Activated CD4-positive, alpha-beta T cell treated with anti-CD3 and anti-CD28 coated beads, Interleukin-2, amount 50 U/mL, for 16 hours (primary cell): ENCODE measurements at regions not wholly inside any gene's neighbourhood (a gene's known extent, or its start where the extent isn't known, plus 50 kb on each side); places are given as distances from the start of the nearest gene placed in this dataset.
A peak's percentile ranks its signal among the peaks of the same experiment; 100 is the strongest.

Experiments used
- DNase-seq: peaks from one replicate; pipeline ENCODE4 v3.0.0-alpha.2; 2020

DNA sequence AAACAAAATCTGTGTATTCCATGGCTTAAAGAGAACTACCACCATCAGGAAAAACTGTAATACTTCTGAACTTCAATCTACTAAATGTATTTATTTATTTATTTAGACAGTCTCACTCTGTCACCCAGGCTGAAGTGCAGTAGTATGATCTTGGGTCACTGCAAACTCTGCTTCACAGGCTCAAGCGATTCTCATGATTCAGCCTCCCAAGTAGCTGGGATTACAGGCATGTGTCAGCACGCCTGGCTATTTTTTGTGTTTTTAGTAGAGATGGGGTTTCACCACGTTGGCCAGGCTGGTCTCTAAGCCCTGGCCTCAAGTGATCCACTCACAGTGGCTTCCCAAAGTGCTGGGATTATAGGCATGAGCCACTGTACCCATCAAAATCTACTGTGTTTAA, 202.3 kb upstream of the POU1F1 start:
- DNase-seq = no peak

DNA sequence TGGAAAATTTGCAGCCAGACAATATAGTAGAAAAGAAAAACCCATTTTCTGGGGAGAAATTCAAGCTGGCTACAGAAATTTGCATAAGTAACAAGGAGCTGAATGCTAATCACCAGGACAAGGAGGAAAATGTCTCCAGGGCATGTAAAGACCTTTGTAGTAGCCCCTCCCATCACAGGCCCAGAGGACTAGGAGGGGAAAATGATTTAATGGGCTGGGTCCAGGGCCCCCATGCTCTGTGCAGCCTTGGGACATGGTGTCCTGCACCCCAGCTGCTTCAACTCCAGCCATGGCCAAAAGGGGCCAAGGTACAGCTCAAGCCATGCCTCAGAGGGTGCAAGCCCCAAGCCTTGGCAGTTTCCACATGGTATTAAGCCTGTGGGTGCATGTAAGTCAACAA, 197.6 kb upstream of the POU1F1 start:
- DNase-seq = no peak

DNA sequence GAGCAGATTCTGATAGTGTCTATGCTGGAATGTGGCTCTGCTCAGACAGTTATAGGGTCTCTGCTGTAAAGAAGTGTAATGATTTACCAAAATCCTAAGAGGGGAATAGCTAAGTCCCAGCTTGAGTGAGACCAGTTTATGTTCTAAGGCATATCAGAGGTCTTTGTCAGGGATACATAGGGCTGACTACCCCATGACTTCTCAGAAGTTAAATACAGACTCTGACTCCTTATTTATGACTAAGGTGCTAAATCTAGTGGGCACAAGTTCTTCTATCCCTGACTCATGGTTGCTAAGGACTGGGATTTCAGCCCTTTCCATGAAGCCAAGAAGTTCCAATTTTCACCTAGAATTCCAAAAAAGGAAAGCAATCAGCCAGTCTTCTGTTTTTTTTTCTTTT, 192.6 kb upstream of the POU1F1 start:
- DNase-seq = no peak

DNA sequence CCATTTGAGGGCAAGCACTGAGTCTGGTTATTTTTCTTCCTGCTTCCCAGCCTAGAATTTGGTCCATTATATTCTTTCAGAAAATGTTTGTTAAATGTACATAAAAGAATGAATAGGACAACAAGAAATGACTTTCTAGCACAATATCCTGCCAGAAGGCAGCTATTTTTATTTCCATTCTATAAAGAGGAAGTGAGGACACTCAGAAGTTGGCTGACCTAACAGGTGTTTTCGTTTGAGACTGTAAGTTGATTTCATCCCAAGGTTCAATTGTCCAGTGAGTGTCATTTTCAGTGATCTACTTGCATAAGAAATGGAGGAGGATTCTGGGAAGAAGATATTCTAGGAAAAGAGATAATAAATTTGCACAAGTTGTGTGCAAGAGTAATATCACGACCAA, 191.9 kb upstream of the POU1F1 start:
- no peak for DNase-seq

DNA sequence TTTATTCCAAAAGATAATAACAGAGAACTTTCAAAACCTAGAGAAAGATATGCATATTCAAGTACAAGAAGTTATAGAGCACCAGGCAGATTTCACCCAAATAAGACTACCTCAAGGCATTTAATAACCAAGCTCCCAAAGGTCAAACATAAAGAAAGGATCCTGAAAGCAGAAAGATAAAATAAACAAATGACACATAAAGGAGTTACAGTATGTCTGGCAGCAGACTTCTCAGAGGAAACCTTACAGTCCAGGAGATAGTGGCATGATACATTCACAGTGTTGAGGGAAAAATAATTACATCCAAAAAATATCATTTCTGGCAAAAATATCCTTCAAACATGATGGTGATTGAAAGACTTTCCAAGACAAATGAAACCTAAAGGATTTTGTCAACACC, 185.8 kb upstream of the POU1F1 start:
- no peak for DNase-seq

DNA sequence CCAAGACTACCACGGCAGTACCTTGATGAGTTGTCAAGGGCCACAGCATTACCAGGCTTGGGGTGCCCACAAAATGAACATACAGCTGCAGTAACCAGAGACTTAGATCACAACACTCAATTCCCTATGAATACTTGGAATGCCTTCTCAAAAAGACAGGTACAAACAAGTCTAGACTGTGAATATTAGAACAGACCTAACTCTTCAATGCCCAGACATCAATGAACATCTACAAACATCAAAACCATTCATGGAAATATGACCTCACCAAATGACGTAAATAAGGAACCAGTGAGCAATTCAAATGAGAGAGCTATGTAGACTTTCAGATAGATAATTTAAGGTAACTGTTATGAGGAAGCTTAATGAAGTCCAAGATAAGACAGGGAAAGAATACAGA, 185.1 kb upstream of the POU1F1 start:
- DNase-seq = no peak

DNA sequence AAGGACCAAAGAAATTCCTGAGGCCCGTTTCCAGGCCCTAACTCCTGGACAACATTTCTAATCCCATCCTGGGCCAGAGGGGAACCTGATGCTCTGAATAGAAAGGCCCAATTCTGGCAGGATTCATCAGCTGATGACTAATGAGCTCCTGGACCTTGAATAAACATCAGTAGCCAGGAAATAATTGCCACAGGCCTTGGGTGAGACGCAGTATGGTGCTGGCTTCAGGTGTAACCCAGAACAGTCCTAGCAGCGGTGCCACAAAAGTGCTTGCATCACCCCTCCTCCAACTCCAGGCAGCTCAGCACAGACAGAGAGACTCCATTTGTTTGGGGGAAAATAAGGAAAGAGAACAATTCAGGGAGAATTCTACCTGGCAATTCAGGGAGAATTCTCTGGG, 184.7 kb upstream of the POU1F1 start:
- DNase-seq = no peak

DNA sequence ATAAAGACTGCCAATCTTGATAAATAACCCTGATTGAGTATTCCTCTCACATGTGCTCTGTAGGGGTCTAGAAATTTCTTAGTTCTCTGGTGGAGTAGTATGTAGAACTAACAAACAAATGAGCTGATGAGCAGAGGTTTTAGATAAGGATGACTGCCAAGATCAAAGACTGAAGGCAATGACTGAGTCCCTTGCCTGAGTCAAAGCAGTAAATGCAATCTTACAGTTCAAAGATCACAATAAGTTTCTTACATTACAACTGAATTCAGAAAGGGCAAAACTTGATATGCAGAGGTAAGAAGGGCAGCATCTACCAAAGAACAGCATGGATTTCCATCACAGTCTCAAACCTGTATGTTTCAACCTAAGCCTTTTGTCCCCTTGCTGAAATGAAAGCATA, 172.2 kb upstream of the POU1F1 start:
- no peak for DNase-seq

DNA sequence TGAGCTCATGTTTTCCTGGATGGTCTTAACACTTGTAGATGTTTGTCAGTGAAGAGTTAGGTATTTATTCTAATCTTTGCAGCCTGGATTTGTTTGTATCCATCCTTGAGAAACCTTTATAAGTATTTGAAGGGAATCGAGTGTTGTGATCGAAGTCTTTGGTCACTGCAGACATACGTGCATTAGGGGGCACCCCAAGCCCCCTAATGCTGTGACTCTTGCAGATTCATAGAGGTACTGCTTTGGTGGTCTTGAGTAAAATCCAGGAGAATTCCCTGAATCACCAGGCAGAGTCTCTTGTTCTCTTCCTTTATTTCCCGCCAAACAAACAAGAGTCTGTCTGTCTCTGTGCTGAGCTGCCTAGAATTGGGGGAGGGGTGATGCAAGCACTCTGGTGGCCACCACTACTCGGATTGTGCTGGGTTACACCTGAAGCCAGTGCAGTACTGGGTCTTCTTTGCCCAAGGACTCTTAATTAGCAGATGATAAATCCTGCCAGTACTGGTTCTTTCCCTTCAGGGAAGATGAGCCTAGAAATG, 170.5 kb upstream of the POU1F1 start:
- DNase-seq = no peak

DNA sequence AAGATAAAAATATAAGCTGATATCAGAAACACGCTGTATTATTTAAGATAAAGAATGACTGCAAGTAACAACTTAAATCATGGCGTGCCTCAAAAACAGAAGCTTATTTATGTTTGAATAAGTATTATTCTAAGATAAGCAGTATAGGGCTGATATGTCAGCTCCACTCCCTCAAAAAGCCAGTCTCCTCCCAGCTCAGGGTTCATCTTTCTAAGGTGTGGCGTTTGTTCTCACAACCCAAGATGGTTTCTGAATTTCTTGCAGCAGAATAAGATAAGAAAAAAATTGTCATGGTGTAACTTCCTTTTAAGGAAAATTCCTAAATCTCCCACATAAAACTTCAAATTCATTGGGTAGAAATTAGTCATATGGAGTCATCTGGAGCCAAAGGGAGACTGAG, 166.1 kb upstream of the POU1F1 start:
- DNase-seq = no peak

DNA sequence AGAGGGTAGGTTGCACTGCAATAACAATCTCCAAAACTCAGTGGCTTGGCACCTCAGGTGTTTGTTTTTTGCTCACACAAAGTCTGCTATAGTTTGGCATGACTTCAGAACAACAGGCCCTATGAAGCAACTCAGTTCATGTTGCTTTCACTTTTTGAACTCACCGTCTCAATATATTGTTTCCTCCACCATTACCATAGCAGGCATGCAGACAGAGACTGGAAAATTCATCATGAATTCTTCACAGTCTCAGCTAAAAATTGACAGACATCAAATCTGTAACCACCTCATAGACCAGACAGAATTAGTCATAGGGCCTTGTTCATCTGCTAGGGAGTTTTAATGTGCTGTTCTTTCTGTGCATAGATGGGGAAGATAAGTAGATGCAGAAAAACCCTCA, 161.4 kb upstream of the POU1F1 start:
- DNase-seq = peak; percentile 0

DNA sequence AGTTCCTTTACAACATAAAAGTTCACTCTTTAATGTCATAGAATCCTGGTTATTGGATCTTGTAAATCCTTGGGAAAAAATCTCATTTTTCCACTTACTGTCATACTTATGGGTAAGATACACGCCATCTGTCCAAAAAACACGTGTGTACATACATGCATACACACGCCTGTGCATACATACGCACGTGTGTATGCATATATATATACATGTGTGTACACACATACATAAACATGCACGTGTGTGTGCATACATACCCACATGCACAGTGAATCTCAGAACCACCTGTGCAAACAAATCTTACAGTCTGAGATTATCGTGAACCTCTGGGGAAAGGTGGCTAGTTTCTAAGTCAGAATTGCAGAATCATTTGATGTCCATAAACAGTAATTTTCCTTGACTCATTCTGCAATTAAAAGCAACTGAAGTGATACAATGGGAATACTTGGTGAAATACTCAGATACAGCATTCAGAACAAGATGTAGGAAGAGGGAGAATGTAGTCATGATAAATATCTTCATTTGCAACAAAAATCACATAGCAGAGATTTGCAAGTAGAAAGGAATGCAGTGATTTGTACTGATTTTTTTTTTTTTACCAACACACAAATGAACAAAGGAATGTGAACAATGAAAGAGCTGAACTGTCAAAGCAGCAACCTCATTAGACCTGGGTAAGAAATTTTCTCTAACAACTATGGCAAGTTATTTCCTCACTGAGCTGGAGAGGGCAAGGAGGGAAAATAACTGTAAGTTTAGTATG, 160.6 kb upstream of the POU1F1 start:
- DNase-seq = no peak

DNA sequence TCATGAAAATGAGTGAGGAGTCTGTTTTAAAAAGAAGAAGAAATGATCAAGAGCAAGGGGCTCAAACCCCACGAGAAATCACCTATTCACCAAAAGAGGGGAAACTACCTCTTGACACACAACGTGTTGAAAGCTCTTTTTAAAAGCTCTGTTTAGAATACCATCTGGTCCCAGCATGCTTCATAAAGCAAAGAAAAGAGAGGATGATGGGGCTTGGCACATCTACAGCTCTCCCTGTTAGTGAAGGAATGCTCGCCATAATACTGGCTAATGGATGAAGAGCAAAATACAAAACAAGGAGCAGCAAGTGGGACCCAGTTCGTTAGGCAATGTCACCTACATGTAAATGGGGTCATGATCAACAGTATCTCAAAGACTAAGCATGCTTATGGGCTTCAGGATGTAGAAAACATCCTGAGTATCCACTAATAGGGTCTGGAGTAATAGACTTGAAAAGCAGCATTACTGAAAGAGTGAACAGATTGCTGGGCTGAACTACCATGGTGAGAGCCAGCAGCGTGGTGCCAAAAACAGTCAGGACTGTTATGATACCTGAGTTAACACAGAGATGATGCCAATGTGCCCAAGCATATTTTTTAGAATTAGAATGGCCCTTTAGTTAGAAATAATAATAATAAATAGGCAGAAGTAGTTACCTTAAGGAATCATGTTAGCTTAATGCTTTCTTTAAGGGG, 159.7 kb upstream of the POU1F1 start:
- DNase-seq = no peak

DNA sequence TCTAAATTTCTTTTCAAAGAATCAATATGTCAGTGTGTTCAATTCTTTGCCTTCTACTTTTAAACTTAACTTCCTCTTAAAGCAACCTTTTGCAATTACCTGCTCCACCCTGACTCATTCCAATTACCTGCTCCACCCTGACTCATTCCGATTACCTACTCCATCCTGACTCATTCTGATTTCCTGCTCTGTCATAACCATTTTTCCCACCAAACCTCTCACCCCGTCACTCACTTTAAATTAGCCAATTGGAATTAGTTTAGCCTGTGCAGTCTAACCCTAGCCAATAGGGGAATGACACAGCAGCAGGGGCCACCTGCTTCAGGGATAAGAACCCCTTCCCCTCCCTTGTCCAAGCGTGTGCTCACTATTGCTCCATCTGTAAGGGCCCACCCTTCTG, 157.1 kb upstream of the POU1F1 start:
- DNase-seq = peak; percentile 50

DNA sequence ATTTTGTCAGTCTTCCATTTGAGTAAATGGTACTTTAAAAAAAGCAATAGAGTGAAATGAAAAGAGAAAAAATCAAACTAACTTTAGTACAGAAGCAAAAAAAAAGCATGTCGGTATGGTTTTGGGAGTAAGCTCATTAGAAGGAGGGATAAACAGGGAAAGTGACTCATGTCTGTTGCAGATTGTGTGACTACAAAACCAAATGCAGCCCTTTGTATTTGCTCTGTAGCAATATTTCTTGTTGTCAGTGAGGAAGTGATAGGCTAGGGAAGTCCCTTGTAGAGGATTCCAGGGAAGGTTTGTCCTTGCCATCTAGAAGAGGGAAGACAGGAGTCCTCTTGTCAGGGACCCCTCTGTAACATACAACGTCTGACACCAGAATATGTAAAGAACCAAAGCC, 150.5 kb upstream of the POU1F1 start:
- DNase-seq = no peak

DNA sequence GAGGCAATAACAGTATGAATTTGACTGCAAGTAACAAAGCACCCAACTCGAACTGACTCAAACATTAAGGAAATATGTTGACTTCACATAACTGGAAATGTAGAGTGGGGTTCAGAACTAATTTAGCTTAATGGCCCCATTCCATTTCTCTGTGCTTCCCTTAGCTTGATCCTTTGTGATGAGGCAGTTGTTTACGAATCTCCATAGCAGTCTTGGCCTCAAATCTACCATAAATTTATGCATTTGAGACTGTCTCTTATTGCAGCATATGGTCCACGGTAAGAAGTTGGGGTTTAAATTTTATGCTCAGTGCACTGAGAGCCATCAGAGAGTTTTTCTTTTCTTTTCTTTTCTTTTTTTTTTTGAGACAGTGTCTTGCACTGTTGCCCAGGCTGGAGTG, 148.7 kb upstream of the POU1F1 start:
- no peak for DNase-seq

DNA sequence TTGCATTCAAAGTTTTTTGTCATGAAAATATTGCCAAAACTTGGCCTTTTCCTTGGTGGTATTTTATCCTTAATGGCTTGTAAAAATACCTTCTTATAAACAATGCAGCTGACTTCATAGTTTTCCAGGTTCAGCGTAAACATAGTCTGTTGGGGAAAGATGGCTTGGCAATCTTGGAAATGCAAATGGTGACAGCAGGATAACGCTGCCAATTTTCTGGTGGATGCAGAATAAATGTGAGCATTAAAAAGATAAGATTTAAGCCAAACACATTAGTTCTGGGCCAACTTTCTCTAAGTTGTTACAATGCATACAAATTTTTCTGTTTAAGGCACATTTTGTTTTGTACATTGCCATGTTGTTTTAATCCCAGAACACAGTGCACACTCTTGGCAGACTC, 147.0 kb upstream of the POU1F1 start:
- DNase-seq = no peak

DNA sequence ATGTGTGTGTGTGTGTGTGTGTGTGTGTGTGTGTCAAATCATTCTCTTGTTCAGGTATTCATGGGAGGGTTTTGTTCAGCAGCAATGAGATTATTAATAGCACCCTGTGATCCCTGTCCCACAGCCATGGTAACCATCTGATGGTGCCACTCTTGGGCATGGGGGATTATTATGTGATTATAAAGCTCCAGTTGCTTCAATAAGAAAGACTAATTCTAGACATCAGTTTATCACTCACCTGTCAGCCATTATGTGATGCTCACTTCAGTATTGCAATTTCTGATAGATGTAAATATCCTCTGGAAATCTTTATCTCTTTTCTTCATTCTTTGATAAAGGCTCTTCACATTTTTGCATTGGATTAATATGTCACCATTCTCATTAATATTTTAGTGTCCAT, 145.9 kb upstream of the POU1F1 start:
- no peak for DNase-seq

DNA sequence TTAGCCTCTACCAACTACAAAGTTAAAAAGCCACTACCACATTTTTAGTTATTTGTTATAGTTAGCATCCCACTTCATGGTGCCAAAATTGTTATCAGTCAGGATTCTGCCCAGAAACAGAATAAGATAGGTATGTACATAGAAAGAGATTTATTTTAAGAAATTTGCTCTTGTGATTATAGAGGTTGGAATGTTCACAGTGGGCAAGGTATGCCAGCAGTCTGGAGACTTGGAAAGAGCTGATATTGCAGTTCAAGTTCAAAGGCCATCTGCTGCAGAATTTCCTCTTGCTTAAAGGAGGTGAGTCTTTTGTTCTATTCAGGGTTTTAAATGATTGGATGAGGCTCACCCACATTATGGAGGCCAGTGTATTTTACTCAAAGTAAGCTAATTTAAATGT, 143.8 kb upstream of the POU1F1 start:
- no peak for DNase-seq

DNA sequence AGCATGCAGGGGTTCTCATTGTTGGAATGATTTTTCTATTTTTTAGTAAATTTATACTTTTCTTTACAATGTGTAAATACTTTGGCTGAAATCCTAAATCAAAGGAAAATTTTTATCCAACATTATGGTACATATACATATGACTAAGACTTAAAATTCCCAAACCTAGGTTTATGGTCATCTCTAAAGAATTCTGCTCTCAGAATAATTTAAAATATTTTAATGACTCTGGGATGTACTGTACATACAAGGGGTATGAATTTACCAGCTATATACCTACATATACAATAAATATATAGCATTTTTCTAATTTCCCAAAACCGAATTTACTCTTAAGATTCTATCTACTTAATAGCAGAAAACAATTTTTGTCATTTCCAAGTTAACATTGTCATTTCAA, 137.9 kb upstream of the POU1F1 start:
- DNase-seq = no peak

DNA sequence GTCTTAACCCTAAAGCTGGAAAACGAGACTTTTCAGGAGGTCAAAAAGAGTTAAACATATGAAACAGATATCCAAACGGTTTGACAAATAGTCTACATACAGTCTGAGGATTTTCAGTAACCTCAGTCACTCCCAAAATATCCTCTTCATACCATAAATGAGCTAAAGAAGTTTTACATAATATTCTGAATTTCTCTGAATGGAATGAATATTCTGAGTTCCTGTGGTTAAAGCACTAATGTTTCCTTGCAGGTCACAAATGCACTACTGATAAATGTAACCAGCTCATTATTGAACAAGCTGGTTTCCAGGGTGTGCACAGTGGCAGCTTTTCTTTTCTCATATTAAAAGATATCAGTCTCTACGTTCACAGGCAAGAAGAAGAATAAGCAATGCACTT, 137.4 kb upstream of the POU1F1 start:
- DNase-seq = no peak

DNA sequence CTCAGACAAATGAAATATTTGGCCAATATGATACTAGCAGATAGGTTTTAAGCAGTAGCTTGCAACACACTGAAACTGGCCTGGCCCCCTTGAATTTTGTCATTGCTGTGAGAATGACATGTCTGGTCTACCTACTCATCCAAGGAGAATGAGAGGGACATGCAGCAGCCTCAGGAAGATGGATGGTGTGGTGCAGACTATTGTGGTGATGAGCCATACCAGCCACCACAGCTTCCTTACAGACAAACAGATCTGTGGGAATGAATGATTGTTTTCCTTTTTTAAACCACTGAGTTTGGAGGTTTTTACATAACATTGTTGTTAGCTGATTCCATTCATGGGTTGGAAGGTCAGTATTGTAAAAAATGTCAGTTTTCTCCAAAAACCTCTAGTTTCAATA, 133.7 kb upstream of the POU1F1 start:
- DNase-seq = no peak

DNA sequence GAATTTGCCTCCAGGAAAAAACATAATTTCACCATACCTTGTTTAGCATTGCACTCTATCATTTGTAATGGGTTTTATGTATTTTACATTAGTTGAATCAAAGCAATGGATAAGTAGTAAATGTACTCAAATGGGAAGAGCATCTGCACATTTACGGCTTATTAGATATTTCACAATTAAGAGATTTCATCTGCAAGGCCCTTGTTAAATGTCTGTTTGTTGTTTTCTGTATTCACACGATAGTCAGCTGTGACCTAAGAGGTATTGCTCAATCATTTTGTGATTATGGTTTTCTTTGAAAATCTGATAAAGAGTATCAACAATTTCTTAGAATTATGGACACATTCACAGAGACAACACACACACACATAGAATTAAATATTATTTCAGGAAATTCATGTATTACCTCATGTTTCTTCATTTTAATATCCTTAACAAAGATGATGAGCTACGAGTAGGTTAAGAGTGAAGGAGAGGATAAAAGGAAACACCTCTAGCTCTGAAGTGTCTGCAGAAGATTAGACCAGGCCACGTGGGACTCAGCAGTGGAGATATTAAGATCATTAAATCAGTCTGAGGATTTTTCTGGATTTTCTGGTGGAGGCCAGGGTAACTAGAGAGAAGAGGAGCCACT, 121.9 kb upstream of the POU1F1 start:
- no peak for DNase-seq

DNA sequence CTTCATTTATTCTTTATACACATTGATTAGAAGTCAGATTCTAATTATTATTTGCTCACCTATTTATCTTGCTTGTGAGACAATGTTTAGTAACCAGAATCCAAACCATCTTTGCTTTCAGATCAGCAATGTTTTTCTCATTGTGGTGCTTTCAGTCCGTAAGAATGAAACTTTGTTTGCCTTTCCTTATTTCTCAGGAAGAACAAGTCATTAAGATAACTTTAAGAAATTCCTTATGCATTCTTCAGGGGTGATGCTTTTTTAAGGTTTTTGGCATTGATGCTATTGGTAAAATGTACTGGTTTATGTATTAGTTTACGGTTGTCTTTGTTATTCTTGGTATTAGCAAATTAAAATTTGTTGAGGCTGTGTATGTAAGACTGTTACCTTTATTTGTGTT, 120.8 kb upstream of the POU1F1 start:
- DNase-seq = no peak
